ENCODE measurements at regions not wholly inside any gene's neighbourhood (a gene's known extent, or its start where the extent isn't known, plus 50 kb on each side); places are given as distances from the start of the nearest gene placed in this dataset.
"Not testable (repeated sequence)": the region's sequence is repeated elsewhere in the genome, so short reads cannot be mapped to it uniquely, and the experiment has no call there.

DNA sequence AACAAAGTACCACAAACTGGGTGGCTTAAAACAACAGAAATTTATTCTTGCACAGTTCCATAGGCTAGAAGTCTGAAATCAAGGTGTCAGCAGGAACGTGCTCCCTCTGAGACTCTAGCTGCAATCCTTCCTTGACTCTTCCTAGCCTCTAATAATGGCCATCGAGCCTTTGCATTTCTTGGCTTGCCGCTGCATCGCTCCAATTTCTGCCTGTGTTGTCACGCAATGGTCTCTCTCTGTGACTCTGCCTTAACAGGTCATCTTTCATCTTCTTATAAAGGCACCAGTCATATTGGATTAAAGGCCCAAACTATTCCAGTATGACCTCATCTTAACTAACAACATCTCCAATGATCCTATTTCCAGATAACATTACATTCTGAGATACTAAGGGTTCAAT is 61.0 kb upstream of the FNDC3B start:
- Histone ChIP-seq H3K4me1 (ENCODE audit: control insufficient read depth in 1 of 2, insufficient read depth in 1 of 2, low read depth in 1 of 2, low read length in 1 of 2) (peaks cover 88 to 98% of the 10 kb centered on the region in 2 experiments), H3K27ac (peak overlapping the region; percentile 84), H3K27me3 (no peaks in the 10 kb centered on the region), H3K4me3 (ENCODE audit: low read depth in 1 of 2, low read length in 1 of 2) (peak overlapping the region; percentile 19 to 37), H3K36me3 (no peaks in the 10 kb centered on the region), H3K9me3 (no peaks in the 10 kb centered on the region)
- TF ChIP-seq, protein P1, sequence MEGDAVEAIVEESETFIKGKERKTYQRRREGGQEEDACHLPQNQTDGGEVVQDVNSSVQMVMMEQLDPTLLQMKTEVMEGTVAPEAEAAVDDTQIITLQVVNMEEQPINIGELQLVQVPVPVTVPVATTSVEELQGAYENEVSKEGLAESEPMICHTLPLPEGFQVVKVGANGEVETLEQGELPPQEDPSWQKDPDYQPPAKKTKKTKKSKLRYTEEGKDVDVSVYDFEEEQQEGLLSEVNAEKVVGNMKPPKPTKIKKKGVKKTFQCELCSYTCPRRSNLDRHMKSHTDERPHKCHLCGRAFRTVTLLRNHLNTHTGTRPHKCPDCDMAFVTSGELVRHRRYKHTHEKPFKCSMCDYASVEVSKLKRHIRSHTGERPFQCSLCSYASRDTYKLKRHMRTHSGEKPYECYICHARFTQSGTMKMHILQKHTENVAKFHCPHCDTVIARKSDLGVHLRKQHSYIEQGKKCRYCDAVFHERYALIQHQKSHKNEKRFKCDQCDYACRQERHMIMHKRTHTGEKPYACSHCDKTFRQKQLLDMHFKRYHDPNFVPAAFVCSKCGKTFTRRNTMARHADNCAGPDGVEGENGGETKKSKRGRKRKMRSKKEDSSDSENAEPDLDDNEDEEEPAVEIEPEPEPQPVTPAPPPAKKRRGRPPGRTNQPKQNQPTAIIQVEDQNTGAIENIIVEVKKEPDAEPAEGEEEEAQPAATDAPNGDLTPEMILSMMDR (IDR thresholded peaks at IDR 0.05): no peak

DNA sequence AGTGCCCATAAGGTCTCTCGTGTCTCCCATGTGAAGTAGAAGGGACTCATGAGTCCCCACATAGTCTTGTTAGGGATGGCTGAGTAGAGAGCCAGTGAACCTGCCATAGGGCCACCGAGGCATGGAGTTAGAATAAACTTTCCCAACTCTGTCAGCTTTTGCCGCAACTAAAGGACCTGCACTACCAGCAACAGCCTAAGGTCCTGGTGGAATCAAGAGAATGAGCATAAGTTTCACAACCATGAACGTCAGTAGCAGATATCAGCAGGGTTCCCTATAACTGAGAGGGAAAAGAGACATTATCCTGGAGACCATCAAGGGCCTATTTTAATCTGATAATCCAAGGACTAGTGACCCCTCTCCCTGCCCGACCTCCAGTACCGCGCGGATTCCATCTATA is 60.3 kb upstream of the FNDC3B start:
- TF ChIP-seq, protein P1 (IDR thresholded peaks at IDR 0.05): no peak
- H3K4me3 ChIP-seq (ENCODE audit: low read depth in 1 of 2, low read length in 1 of 2): peak overlapping the region; percentile 19 to 37
- no peaks in the 10 kb centered on the region for H3K36me3 ChIP-seq
- no peaks in the 10 kb centered on the region for H3K27me3 ChIP-seq
- H3K4me1 ChIP-seq (ENCODE audit: control insufficient read depth in 1 of 2, insufficient read depth in 1 of 2, low read depth in 1 of 2, low read length in 1 of 2): peaks cover 95 to 98% of the 10 kb centered on the region in 2 experiments
- H3K9me3 ChIP-seq: no peaks in the 10 kb centered on the region
- H3K27ac ChIP-seq: peak overlapping the region; percentile 84

DNA sequence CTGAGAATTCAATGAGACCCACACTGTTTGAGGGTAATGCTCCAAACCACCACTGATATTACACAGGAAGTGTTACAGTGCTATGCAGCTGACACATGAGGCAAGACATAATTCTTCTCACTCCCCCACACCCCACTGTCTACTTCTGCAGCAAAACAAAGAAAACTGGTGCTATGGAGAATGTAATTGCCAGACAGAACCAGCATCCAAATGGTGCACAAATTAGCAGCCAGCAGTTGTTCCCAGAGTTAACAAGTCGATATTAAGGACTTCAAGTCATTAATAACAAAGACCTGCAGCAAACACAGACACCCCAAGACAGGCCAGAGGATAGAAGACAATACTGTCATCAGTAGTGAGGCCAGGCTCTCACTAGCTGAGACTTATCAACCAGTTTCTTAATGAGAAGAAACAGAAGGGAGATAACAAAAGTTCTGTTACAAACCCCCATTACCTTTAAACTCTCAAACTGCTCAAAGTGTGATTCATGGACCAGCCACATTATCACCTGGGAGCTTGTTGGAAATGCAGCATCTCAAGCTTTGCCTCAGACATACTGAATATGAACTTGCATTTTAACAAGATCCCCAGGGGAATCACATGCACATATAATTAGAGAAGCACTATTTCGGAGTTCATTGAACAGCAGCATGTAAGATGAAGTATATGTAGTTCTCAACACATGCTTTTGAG is 58.7 kb upstream of the FNDC3B start:
- H3K27ac ChIP-seq: peak overlapping the region; percentile 84
- peak overlapping the region; percentile 15 to 22 for H3K4me3 ChIP-seq (ENCODE audit: low read depth in 1 of 2, low read length in 1 of 2)
- H3K9me3 ChIP-seq: no peaks in the 10 kb centered on the region
- TF ChIP-seq, protein P1 (IDR thresholded peaks at IDR 0.05): no peak
- no peaks in the 10 kb centered on the region for H3K36me3 ChIP-seq
- H3K4me1 ChIP-seq (ENCODE audit: control insufficient read depth in 1 of 2, insufficient read depth in 1 of 2, low read depth in 1 of 2, low read length in 1 of 2): peaks cover 99 to 100% of the 10 kb centered on the region in 2 experiments
- no peaks in the 10 kb centered on the region for H3K27me3 ChIP-seq

DNA sequence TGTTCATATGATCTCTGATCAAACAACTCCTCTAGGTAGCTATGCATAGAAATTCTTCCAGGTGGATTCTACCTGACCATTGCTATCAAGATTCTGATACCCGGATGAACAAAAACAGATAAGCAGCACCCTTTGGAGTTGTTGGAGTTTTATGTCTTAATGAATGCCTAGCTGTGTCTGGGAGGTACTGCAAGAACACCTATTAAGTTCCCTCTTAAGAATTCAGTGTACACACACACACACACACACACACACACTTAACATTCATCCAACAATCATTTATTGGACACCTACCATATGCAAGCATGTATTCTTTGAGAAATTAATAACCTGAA is 58.1 kb upstream of the FNDC3B start:
- no peaks in the 10 kb centered on the region for H3K9me3 ChIP-seq
- no peaks in the 10 kb centered on the region for H3K36me3 ChIP-seq
- no peaks in the 10 kb centered on the region for H3K27me3 ChIP-seq
- TF ChIP-seq, protein P1 (IDR thresholded peaks at IDR 0.05): no peak
- peaks cover 99 to 100% of the 10 kb centered on the region in 2 experiments for H3K4me1 ChIP-seq (ENCODE audit: control insufficient read depth in 1 of 2, insufficient read depth in 1 of 2, low read depth in 1 of 2, low read length in 1 of 2)
- H3K27ac ChIP-seq: peak overlapping the region; percentile 84
- H3K4me3 ChIP-seq (ENCODE audit: low read depth in 1 of 2, low read length in 1 of 2): peak overlapping the region in 1 of 2 experiments; percentile 15

DNA sequence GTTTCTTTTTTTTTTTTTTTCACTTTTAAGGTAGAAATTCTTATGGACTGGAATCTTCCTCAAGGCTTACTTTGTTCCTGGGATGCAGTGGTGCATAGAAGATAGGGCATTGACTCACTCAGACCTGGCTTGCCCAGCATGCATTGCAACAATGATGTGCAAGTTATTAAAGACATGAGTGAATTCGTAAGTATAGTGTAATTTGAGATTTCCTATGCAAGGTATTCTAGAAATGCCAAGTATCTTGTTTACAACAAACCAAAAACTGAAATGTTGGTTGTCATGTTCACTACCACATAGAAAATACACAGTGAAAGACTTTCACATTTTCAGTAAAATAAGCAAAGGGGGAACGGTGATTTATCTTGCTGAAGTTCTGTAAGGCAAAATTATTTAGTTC is 56.5 kb upstream of the FNDC3B start:
- H3K4me1 ChIP-seq (ENCODE audit: control insufficient read depth in 1 of 2, insufficient read depth in 1 of 2, low read depth in 1 of 2, low read length in 1 of 2): peaks cover 94 to 99% of the 10 kb centered on the region in 2 experiments
- TF ChIP-seq, protein P1 (IDR thresholded peaks at IDR 0.05): no peak

DNA sequence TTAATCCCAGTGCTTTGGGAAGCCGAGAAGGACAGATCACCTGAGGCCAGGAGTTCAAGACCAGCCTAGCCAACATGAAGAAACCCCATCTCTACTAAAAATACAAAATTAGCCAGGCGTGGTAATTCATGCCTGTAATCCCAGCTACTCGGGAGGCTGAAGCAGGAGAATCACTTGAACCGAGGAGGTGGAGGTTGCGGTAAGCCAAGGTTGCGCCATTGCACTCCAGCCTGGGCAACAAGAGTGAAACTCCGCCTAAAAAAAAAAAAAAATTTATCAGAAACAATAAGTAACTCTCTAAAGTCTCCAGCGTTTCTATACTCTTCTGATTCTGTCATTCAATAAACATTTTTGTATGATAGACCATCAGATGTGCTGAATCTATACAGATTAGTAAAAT is 55.7 kb upstream of the FNDC3B start:
- peak overlapping the region; percentile 5 to 57 for H3K4me3 ChIP-seq (ENCODE audit: low read depth in 1 of 2, low read length in 1 of 2)
- H3K27me3 ChIP-seq, H3K9me3 ChIP-seq, H3K36me3 ChIP-seq: not testable (repeated sequence)
- H3K4me1 ChIP-seq (ENCODE audit: control insufficient read depth in 1 of 2, insufficient read depth in 1 of 2, low read depth in 1 of 2, low read length in 1 of 2): peaks cover 86 to 90% of the 10 kb centered on the region in 2 experiments
- H3K27ac ChIP-seq: peak overlapping the region; percentile 86

More for the DNA sequence above, 56.5 kb upstream of the FNDC3B start:
- Histone ChIP-seq H3K4me3 (ENCODE audit: low read depth in 1 of 2, low read length in 1 of 2) (no peak overlapping the region), H3K9me3 (no peaks in the 10 kb centered on the region), H3K27me3 (no peaks in the 10 kb centered on the region), H3K27ac (peak overlapping the region; percentile 86), H3K36me3 (no peaks in the 10 kb centered on the region)
